PC-3 (cell line): ENCODE measurements at regions not wholly inside any gene's neighbourhood (a gene's known extent, or its start where the extent isn't known, plus 50 kb on each side); places are given as distances from the start of the nearest gene placed in this dataset.

Experiments
- CTCF ChIP-seq: fragments of 300-600 bp; sonication (generic); conservative IDR thresholded peaks from 2 replicates; pipeline ENCODE4 v1.5.1; 2017; ENCODE audit warnings: antibody characterized with exemption, low read depth, mild to moderate bottlenecking, low read length
- EZH2 ChIP-seq: fragments of 300-600 bp; sonication (generic); IDR thresholded peaks from one replicate; pipeline ENCODE4 v1.6.1; 2017; ENCODE audit warnings: antibody characterized with exemption, mild to moderate bottlenecking, low read length; ENCODE audit not compliant: unreplicated experiment

- TF ChIP-seq CTCF (no peak), EZH2 (no peak)
These were observed 92.8 kb upstream of the PTHLH start for GRCh38 chr12:28065374-28065773.
